GM12872 (cell line): ENCODE measurements at regions not wholly inside any gene's neighbourhood (a gene's known extent, or its start where the extent isn't known, plus 50 kb on each side); places are given as distances from the start of the nearest gene placed in this dataset.

Source experiments
- CTCF ChIP-seq: IDR thresholded peaks from 3 replicates; pipeline ENCODE4 v1.5.1; 2011; ENCODE audit warnings: low read depth, mild to moderate bottlenecking, low read length, moderate library complexity; ENCODE audit not compliant: insufficient read depth

GRCh38 chr6:11911538-11911937 is 100.6 kb upstream of the HIVEP1 start:
- TF ChIP-seq CTCF: no peak

- no peak for TF ChIP-seq CTCF
Observed at GRCh38 chr6:11909696-11910132, 102.4 kb upstream of the HIVEP1 start.

- TF ChIP-seq CTCF: no peak
Observed at GRCh38 chr6:11908436-11909105, 103.5 kb upstream of the HIVEP1 start.

GRCh38 chr6:11903645-11904044 is 108.5 kb upstream of the HIVEP1 start:
- no peak for TF ChIP-seq CTCF

- no peak for TF ChIP-seq CTCF
Observed at GRCh38 chr6:11902527-11902926, 109.6 kb upstream of the HIVEP1 start.

- TF ChIP-seq CTCF: no peak
Observed at GRCh38 chr6:11900662-11901598, 111.2 kb upstream of the HIVEP1 start.

- TF ChIP-seq CTCF: no peak
Observed at GRCh38 chr6:11899645-11900044, 112.5 kb upstream of the HIVEP1 start.
